Nephron (organoid): ENCODE measurements at regions not wholly inside any gene's neighbourhood (a gene's known extent, or its start where the extent isn't known, plus 50 kb on each side); places are given as distances from the start of the nearest gene placed in this dataset.
"Not testable (repeated sequence)": the region's sequence is repeated elsewhere in the genome, so short reads cannot be mapped to it uniquely, and the experiment has no call there.

Experiments
- H3K27ac Mint-ChIP-seq, 3 experiments: 2 replicates each; pipeline ENCODE4 v1.8.0; 2020; ENCODE audit warnings: mixed read lengths in 3 of 3, mild to moderate bottlenecking in 2 of 3, moderate library complexity in 1 of 3
- H3K27me3 Mint-ChIP-seq: 2 replicates; pipeline ENCODE4 v1.8.0; 2021; ENCODE audit warnings: low read depth, mild to moderate bottlenecking, moderate library complexity, mixed read lengths
- H3K36me3 Mint-ChIP-seq: 2 replicates; pipeline ENCODE4 v1.8.0; 2020; ENCODE audit warnings: low read depth, mixed read lengths
- H3K4me1 Mint-ChIP-seq: 2 replicates; pipeline ENCODE4 v1.8.0; 2020; ENCODE audit warnings: mixed read lengths
- H3K4me3 Mint-ChIP-seq, 3 experiments: 2 replicates each; pipeline ENCODE4 v1.8.0; 2020; ENCODE audit warnings: mild to moderate bottlenecking in 3 of 3, mixed read lengths in 3 of 3, moderate library complexity in 2 of 3
- H3K9me3 Mint-ChIP-seq: 2 replicates; pipeline ENCODE4 v1.8.0; 2020; ENCODE audit warnings: mixed read lengths
- CTCF ChIP-seq, 3 experiments: fragments of 200-600 bp; sonication (generic); IDR thresholded peaks; one replicate each; pipeline ENCODE4 v1.5.0; 2021; ENCODE audit warnings: antibody characterized with exemption in 3 of 3; ENCODE audit not compliant: unreplicated experiment in 3 of 3

DNA sequence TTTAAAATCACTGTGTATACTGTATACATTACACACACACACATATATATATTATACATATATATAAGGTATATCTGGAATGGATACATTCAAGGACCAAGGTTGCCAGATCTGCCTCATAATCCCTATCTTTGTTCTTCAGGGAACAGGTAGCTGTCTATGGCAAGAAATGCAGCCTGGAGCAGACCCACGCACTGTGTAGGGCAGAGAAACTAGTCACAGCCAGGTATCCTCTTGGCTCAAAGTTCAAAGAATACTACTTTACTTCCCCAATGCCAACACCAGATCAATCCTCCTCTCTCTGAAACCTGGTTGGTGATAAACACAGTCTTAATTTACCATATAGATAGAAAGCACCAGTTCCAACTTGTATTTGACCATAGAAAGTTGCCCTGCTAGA is 313.6 kb downstream of the PRELID2 start:
- Mint-ChIP-seq H3K9me3 (peaks cover 10% of the 10 kb centered on the region), H3K27ac (no peak overlapping the region), H3K4me3 (no peak overlapping the region), H3K4me1 (no peaks in the 10 kb centered on the region), H3K27me3 (no peaks in the 10 kb centered on the region), H3K36me3 (no peaks in the 10 kb centered on the region)
- TF ChIP-seq CTCF (IDR thresholded peaks at IDR 0.05; ENCODE audit: unreplicated experiment in 3 of 3) = no peak

DNA sequence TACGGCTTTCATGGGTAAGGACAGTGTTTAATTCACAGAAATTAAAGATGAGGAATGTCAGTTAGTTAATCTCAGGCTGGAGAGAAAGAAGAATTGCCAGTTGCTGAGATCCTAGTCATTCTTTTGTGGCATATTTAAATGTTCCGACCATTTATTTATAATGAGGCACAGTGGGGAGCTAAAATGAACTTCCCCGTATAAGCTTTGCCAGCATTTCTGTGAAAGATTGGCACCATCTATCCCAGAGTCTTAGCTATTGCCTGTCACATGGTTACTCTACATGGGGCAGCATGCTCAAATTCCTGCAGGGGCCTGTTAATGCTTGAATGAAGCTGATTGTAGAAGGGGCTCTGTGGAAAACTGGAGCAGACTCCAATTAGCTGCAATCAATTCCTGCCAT is 314.1 kb downstream of the PRELID2 start:
- no peak for TF ChIP-seq CTCF (IDR thresholded peaks at IDR 0.05; ENCODE audit: unreplicated experiment in 3 of 3)
- Mint-ChIP-seq H3K4me1 (no peaks in the 10 kb centered on the region), H3K27me3 (no peaks in the 10 kb centered on the region), H3K4me3 (no peak overlapping the region), H3K9me3 (peaks cover 15% of the 10 kb centered on the region), H3K36me3 (no peaks in the 10 kb centered on the region), H3K27ac (no peak overlapping the region)

GRCh38 chr5:145520335-145520734 is 314.8 kb downstream of the PRELID2 start:
- H3K4me1 Mint-ChIP-seq = no peaks in the 10 kb centered on the region
- H3K4me3 Mint-ChIP-seq = no peak overlapping the region
- peaks cover 22% of the 10 kb centered on the region for H3K9me3 Mint-ChIP-seq
- H3K27ac Mint-ChIP-seq = no peak overlapping the region
- no peaks in the 10 kb centered on the region for H3K36me3 Mint-ChIP-seq
- TF ChIP-seq CTCF (IDR thresholded peaks at IDR 0.05; ENCODE audit: unreplicated experiment in 3 of 3) = no peak
- no peaks in the 10 kb centered on the region for H3K27me3 Mint-ChIP-seq

- H3K27ac Mint-ChIP-seq, H3K4me3 Mint-ChIP-seq, H3K36me3 Mint-ChIP-seq, H3K27me3 Mint-ChIP-seq, H3K4me1 Mint-ChIP-seq: not testable (repeated sequence)
- peaks cover 38% of the 10 kb centered on the region for H3K9me3 Mint-ChIP-seq
Observed at GRCh38 chr5:145517588-145517987, 317.6 kb downstream of the PRELID2 start.

DNA sequence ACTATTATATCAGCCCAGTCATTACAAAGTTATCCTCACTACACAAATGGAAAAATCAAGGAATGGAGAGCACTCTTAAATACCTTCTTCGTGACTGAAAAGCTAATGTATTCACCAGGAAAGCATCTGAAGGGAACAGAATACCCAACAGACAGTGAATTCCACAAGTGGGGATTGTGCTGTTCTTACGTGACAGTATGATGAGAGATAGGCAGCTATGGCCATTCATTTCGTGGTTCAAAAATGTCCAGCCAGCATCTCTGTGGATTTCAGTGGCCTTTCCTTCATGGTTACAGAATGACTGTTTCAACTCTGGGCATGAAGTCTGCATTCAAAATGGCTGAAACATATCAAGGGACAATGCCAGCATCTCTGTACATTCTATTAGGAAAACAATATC is 323.8 kb downstream of the PRELID2 start:
- peaks cover 17% of the 10 kb centered on the region for H3K4me1 Mint-ChIP-seq
- H3K4me3 Mint-ChIP-seq = no peak overlapping the region
- no peaks in the 10 kb centered on the region for H3K36me3 Mint-ChIP-seq
- H3K27ac Mint-ChIP-seq = peak overlapping the region in 2 of 3 experiments; percentile 3 to 77
- H3K27me3 Mint-ChIP-seq = no peaks in the 10 kb centered on the region
- H3K9me3 Mint-ChIP-seq = peaks cover 26% of the 10 kb centered on the region
- no peak for TF ChIP-seq CTCF (IDR thresholded peaks at IDR 0.05; ENCODE audit: unreplicated experiment in 3 of 3)

DNA sequence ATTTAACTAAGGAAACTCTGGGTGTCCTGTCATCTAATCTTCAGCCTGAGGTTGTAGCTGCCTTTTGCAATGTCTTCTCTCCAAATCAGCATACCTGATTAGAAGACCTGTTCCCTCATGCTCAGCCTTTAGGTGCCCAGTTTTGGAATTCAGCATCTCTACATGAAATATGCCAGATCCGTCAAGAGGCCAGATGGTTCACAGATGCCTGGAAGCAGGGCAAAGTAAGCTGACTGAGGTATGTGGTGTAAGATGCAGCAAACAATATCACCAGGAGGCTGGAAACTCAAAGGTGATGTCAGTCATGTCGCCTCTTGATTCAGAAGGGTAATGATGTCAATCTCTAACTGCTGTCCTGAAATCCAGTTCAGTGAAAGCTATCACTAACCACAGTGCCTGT is 324.4 kb downstream of the PRELID2 start:
- Mint-ChIP-seq H3K36me3 (no peaks in the 10 kb centered on the region), H3K4me1 (peaks cover 17% of the 10 kb centered on the region), H3K27ac (peak overlapping the region in 2 of 3 experiments; percentile 77 to 87), H3K9me3 (peaks cover 21% of the 10 kb centered on the region), H3K4me3 (no peak overlapping the region), H3K27me3 (no peaks in the 10 kb centered on the region)
- no peak for TF ChIP-seq CTCF (IDR thresholded peaks at IDR 0.05; ENCODE audit: unreplicated experiment in 3 of 3)
